ENCODE measurements at regions not wholly inside any gene's neighbourhood (a gene's known extent, or its start where the extent isn't known, plus 50 kb on each side); places are given as distances from the start of the nearest gene placed in this dataset.

GRCh38 chr1:219837994-219838294 lies 90.4 kb downstream of the SLC30A10 start:
- TF ChIP-seq POLR2A (IDR thresholded peaks at IDR 0.05) = no peak
- TF ChIP-seq, protein P1, sequence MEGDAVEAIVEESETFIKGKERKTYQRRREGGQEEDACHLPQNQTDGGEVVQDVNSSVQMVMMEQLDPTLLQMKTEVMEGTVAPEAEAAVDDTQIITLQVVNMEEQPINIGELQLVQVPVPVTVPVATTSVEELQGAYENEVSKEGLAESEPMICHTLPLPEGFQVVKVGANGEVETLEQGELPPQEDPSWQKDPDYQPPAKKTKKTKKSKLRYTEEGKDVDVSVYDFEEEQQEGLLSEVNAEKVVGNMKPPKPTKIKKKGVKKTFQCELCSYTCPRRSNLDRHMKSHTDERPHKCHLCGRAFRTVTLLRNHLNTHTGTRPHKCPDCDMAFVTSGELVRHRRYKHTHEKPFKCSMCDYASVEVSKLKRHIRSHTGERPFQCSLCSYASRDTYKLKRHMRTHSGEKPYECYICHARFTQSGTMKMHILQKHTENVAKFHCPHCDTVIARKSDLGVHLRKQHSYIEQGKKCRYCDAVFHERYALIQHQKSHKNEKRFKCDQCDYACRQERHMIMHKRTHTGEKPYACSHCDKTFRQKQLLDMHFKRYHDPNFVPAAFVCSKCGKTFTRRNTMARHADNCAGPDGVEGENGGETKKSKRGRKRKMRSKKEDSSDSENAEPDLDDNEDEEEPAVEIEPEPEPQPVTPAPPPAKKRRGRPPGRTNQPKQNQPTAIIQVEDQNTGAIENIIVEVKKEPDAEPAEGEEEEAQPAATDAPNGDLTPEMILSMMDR (IDR thresholded peaks at IDR 0.05 in 8 of 11, conservative IDR thresholded peaks at IDR 0.05 in 3 of 11) = no peak
- no peak for TF ChIP-seq POLR2AphosphoS5 (IDR thresholded peaks at IDR 0.05)
